Osteocyte (in vitro differentiated cells): ENCODE measurements at regions not wholly inside any gene's neighbourhood (a gene's known extent, or its start where the extent isn't known, plus 50 kb on each side); places are given as distances from the start of the nearest gene placed in this dataset.
A peak's percentile ranks its signal among the peaks of the same experiment; 100 is the strongest.

Source experiments
- DNase-seq: peaks from one replicate; pipeline ENCODE4 v3.0.0; 2021; ENCODE audit warnings: mixed read lengths; ENCODE audit not compliant: unreplicated experiment; ENCODE audit errors: extremely low spot score
- H3K27ac Mint-ChIP-seq: one replicate; pipeline ENCODE4 v1.8.0; 2021; ENCODE audit warnings: mild to moderate bottlenecking, mixed read lengths; ENCODE audit not compliant: unreplicated experiment
- H3K27me3 Mint-ChIP-seq: one replicate; pipeline ENCODE4 v1.8.0; 2021; ENCODE audit warnings: mixed read lengths; ENCODE audit not compliant: unreplicated experiment
- H3K36me3 Mint-ChIP-seq: one replicate; pipeline ENCODE4 v1.8.0; 2021; ENCODE audit warnings: mixed read lengths; ENCODE audit not compliant: unreplicated experiment
- H3K4me1 Mint-ChIP-seq: one replicate; pipeline ENCODE4 v1.8.0; 2021; ENCODE audit warnings: mixed read lengths; ENCODE audit not compliant: unreplicated experiment
- H3K4me3 Mint-ChIP-seq: one replicate; pipeline ENCODE4 v1.8.0; 2021; ENCODE audit warnings: mild to moderate bottlenecking, moderate library complexity, mixed read lengths; ENCODE audit not compliant: unreplicated experiment
- H3K9me3 Mint-ChIP-seq: one replicate; pipeline ENCODE4 v1.8.0; 2021; ENCODE audit warnings: mixed read lengths; ENCODE audit not compliant: unreplicated experiment
- CTCF ChIP-seq: fragments of 200-600 bp; sonication (generic); IDR thresholded peaks from 2 replicates; pipeline ENCODE4 v1.5.0; 2021; ENCODE audit warnings: antibody characterized with exemption, mild to moderate bottlenecking, moderate library complexity

DNA sequence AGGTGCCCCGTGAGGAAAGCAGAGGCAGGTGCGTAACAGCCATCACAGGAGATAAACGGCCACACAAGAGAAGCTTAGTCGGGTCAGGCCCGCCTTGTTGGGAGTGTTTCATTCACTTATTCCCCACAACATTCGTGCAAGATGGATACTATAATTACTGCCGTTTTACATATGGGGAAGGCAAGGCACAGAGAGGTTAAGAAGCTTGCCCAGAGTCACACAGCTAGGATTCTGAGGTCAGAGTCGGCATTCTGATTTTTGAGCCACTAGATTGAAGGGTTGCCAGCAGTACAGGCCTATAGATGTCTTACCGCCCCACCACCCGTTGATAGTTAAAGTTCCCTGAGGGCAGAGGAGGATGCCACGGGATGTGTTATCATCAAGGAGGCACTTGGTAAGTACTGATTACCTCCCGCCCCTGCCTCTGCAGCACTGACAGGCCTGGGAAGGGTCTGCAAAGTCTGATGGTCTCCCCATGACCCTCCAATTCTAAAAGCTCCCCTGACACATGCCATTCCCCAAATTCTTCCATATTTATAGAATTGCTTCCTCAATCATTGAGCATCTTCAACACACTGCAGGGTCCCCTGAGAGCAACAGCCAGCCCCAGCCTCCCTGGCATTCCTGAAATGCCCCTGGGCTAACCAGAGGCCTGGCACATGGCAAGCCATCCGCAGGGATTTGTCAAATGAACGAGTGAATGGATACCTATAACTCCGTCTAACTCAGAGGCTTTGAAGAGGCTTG lies 74.7 kb upstream of the CLDN14 start:
- Mint-ChIP-seq H3K27me3 (peaks cover 50% of the 10 kb centered on the region), H3K27ac (no peak overlapping the region), H3K36me3 (no peaks in the 10 kb centered on the region), H3K4me3 (no peak overlapping the region), H3K9me3 (peaks cover 8% of the 10 kb centered on the region), H3K4me1 (peaks cover 10% of the 10 kb centered on the region)
- no peak for TF ChIP-seq CTCF
- peak; percentile 51 for DNase-seq

DNA sequence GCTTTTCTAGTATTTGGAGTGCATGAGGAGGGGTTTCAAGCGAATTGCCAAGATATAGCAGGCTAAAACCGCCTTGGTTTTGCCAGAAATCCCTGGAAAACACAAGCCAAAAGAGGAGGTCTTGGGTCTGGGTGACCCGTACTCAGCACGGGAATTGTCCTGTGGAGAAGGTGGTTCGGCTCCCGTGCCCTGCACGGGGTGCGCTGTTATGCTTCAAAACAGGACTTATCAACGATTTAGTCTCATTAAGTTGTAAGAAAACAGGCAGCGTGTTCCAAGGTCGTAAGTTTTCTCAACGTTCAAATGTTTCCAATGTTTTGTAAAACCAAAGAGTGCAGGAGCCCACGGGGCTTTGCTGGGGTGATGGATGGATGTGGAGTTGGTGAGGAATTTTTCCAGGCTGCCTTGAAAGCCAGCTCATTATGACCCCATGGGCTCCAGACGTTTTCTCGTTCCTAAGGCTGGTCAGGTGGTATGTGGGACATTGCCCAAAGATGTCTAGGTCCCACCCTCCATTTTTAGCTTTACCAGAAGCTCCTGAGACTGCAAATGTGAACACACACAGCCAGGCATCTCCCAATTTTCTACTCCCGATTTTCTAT lies 75.4 kb upstream of the CLDN14 start:
- Mint-ChIP-seq H3K36me3 (no peaks in the 10 kb centered on the region), H3K4me3 (no peak overlapping the region), H3K4me1 (peaks cover 10% of the 10 kb centered on the region), H3K9me3 (peaks cover 8% of the 10 kb centered on the region), H3K27me3 (peaks cover 54% of the 10 kb centered on the region), H3K27ac (no peak overlapping the region)
- DNase-seq = peak; percentile 48
- TF ChIP-seq CTCF = no peak

DNA sequence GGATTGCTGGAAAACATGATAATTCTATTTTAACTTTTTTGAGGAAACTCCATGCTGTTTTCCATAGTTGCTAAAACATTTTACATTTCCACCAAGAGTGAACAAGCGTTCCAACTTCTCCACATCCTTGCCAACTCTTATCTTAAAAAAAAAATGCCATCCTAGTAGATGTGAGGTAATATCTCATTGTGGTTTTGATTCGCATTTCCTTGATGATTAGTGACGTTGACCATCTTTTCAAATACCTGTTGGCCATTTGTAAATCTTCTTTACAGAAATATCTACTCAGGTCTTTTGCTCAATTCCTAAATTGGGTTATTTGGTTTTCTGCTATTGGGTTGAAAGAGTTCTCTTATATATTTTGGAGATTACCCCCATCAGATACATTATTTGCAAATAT lies 77.4 kb upstream of the CLDN14 start:
- DNase-seq = no peak
- no peak for TF ChIP-seq CTCF
- peaks cover 8% of the 10 kb centered on the region for H3K9me3 Mint-ChIP-seq
- H3K27me3 Mint-ChIP-seq = peaks cover 69% of the 10 kb centered on the region
- H3K4me3 Mint-ChIP-seq = no peak overlapping the region
- H3K36me3 Mint-ChIP-seq = no peaks in the 10 kb centered on the region
- H3K4me1 Mint-ChIP-seq = peaks cover 3% of the 10 kb centered on the region
- no peak overlapping the region for H3K27ac Mint-ChIP-seq

GRCh38 chr21:36560933-36561575 lies 81.1 kb upstream of the CLDN14 start:
- H3K27me3 Mint-ChIP-seq = peaks cover 82% of the 10 kb centered on the region
- no peak for TF ChIP-seq CTCF
- no peak overlapping the region for H3K27ac Mint-ChIP-seq
- DNase-seq = peak; percentile 59
- H3K9me3 Mint-ChIP-seq = peaks cover 8% of the 10 kb centered on the region
- H3K4me1 Mint-ChIP-seq = no peaks in the 10 kb centered on the region
- no peak overlapping the region for H3K4me3 Mint-ChIP-seq
- no peaks in the 10 kb centered on the region for H3K36me3 Mint-ChIP-seq

GRCh38 chr21:36563341-36563926 lies 83.5 kb upstream of the CLDN14 start:
- Mint-ChIP-seq H3K4me1 (no peaks in the 10 kb centered on the region), H3K36me3 (no peaks in the 10 kb centered on the region), H3K27ac (no peak overlapping the region), H3K27me3 (peaks cover 78% of the 10 kb centered on the region), H3K9me3 (no peaks in the 10 kb centered on the region), H3K4me3 (no peak overlapping the region)
- peak; percentile 4 for DNase-seq
- no peak for TF ChIP-seq CTCF
